SK-N-SH (cell line): ENCODE measurements at regions not wholly inside any gene's neighbourhood (a gene's known extent, or its start where the extent isn't known, plus 50 kb on each side); places are given as distances from the start of the nearest gene placed in this dataset.

ENCODE experiments used
- CTCF ChIA-PET: fragments of 300-600, 350-600 bp; formaldehyde crosslinking; extraction: SDS; loops from one replicate; lab custom pipeline; 2021; lab: Yijun Ruan, JAX
- POLR2A ChIA-PET: fragments of 350-600 bp; sonication (Branson Sonifier 250); formaldehyde crosslinking; extraction: SDS; loops from one replicate; lab custom pipeline; 2020; ENCODE audit warnings: antibody characterized with exemption, inconsistent platforms; lab: Yijun Ruan, JAX
- DNase-seq: peaks from one replicate; pipeline ENCODE4 v3.0.0; 2012
- H2AFZ ChIP-seq: fragments of 200-600 bp; sonication (generic); 2 replicates; pipeline ENCODE4 v1.8.1; 2016; ENCODE audit warnings: antibody characterized with exemption, mild to moderate bottlenecking, low read depth
- H3F3A ChIP-seq: fragments of 200-600 bp; sonication (generic); replicated peaks from 2 replicates; pipeline ENCODE3; 2016; ENCODE audit warnings: antibody characterized with exemption, mild to moderate bottlenecking; ENCODE audit not compliant: insufficient read depth
- H3K27ac ChIP-seq, 2 experiments: fragments of 200-500 bp in 1 of 2; fragments of 200-600 bp in 1 of 2; sonication (Bioruptor generic) in 1 of 2; sonication (generic), shearing (Covaris generic) in 1 of 2; 2 replicates each; pipeline versions ENCODE4 v1.5.1 to v1.6.1; 2014 to 2016; ENCODE audit warnings: low read depth in 2 of 2, inconsistent platforms in 1 of 2, low read length in 1 of 2, mild to moderate bottlenecking in 1 of 2, mixed read lengths in 1 of 2
- H3K27me3 ChIP-seq: fragments of 200-600 bp; sonication (generic), shearing (Covaris generic); 2 replicates; pipeline ENCODE4 v1.6.1; 2016; ENCODE audit warnings: mixed run types; ENCODE audit not compliant: insufficient read depth
- H3K36me3 ChIP-seq, 2 experiments: fragments of 200-500 bp in 1 of 2; fragments of 200-600 bp in 1 of 2; sonication (Bioruptor generic) in 1 of 2; sonication (generic) in 1 of 2; replicated peaks in 1 of 2; 2 replicates each; pipeline versions ENCODE3 to v1.5.1; 2014 to 2016; ENCODE audit warnings: low read length in 1 of 2, mild to moderate bottlenecking in 1 of 2; ENCODE audit not compliant: insufficient read depth in 2 of 2, control insufficient read depth in 1 of 2
- H3K4me1 ChIP-seq, 2 experiments: fragments of 200-500 bp in 1 of 2; fragments of 200-600 bp in 1 of 2; sonication (Bioruptor generic) in 1 of 2; sonication (generic), shearing (Covaris generic) in 1 of 2; 2 replicates each; pipeline versions ENCODE4 v1.5.1 to v1.6.1; 2014 to 2016; ENCODE audit warnings: low read depth in 1 of 2, low read length in 1 of 2, mixed run types in 1 of 2; ENCODE audit not compliant: insufficient read depth in 2 of 2, control insufficient read depth in 1 of 2
- H3K4me2 ChIP-seq: fragments of 200-600 bp; sonication (generic), shearing (Covaris generic); 2 replicates; pipeline ENCODE4 v1.6.1; 2017; ENCODE audit warnings: mixed run types
- H3K4me3 ChIP-seq, 2 experiments: fragments of 200-500 bp in 1 of 2; fragments of 200-600 bp in 1 of 2; sonication (Bioruptor generic) in 1 of 2; sonication (generic), shearing (Covaris generic) in 1 of 2; 2 replicates each; pipeline versions ENCODE4 v1.5.1 to v1.8.1; 2014 to 2016; ENCODE audit warnings: low read depth in 2 of 2, inconsistent platforms in 1 of 2, low read length in 1 of 2, mild to moderate bottlenecking in 1 of 2, mixed read lengths in 1 of 2, moderate library complexity in 1 of 2
- H3K79me2 ChIP-seq: fragments of 200-600 bp; sonication (generic); 2 replicates; pipeline ENCODE4 v1.8.1; 2017; ENCODE audit warnings: mild to moderate bottlenecking; ENCODE audit not compliant: insufficient read depth
- H3K9ac ChIP-seq: fragments of 200-600 bp; sonication (generic); 2 replicates; pipeline ENCODE4 v1.6.1; 2017; ENCODE audit warnings: mixed run types
- H3K9me2 ChIP-seq: fragments of 200-600 bp; sonication (generic); 2 replicates; pipeline ENCODE4 v1.6.1; 2017; ENCODE audit warnings: mixed run types
- H3K9me3 ChIP-seq: fragments of 200-600 bp; sonication (generic); 2 replicates; pipeline ENCODE4 v1.6.1; 2017; ENCODE audit warnings: mixed run types, mild to moderate bottlenecking, moderate library complexity
- H4K20me1 ChIP-seq: fragments of 200-600 bp; sonication (generic); 2 replicates; pipeline ENCODE4 v1.6.1; 2017; ENCODE audit warnings: mild to moderate bottlenecking, mixed run types; ENCODE audit not compliant: insufficient read depth
- CHD2 ChIP-seq: fragments of 150-350 bp; IDR thresholded peaks from 2 replicates; pipeline ENCODE4 v1.6.1; 2018; ENCODE audit warnings: low read length; ENCODE audit not compliant: partially characterized antibody
- ELF1 ChIP-seq: IDR thresholded peaks from 2 replicates; pipeline ENCODE4 v1.4.0; 2012
- EP300 ChIP-seq, 2 experiments: IDR thresholded peaks; 2 replicates each; pipeline versions ENCODE4 v1.4.0 to v1.6.1; 2012; ENCODE audit warnings: borderline replicate concordance in 1 of 2, low read depth in 1 of 2, low read length in 1 of 2
- EZH2phosphoT487 ChIP-seq: fragments of 200-600 bp; sonication (generic); IDR thresholded peaks from 2 replicates; pipeline ENCODE4 v1.6.1; 2017; ENCODE audit warnings: low read depth, mixed run types, mild to moderate bottlenecking, antibody characterized with exemption, moderate library complexity, borderline replicate concordance
- FOSL2 ChIP-seq: IDR thresholded peaks from 2 replicates; pipeline ENCODE4 v1.4.0; 2012; ENCODE audit warnings: low read depth, mild to moderate bottlenecking, moderate library complexity, borderline replicate concordance
- GABPA ChIP-seq: IDR thresholded peaks from 2 replicates; pipeline ENCODE4 v1.4.0; 2012; ENCODE audit warnings: low read depth, mild to moderate bottlenecking
- GATA2 ChIP-seq: sonication (generic); formaldehyde crosslinking; IDR thresholded peaks from 2 replicates; pipeline ENCODE4 v1.5.0; 2020; ENCODE audit warnings: mild to moderate bottlenecking, missing genetic modification reagents
- MEF2A ChIP-seq: IDR thresholded peaks from 2 replicates; pipeline ENCODE4 v1.4.0; 2012; ENCODE audit warnings: low read depth, borderline replicate concordance
- NFIC ChIP-seq: IDR thresholded peaks from 2 replicates; pipeline ENCODE4 v1.4.0; 2012; ENCODE audit warnings: borderline replicate concordance
- NRF1 ChIP-seq: IDR thresholded peaks from 2 replicates; pipeline ENCODE4 v1.6.1; 2012; ENCODE audit warnings: low read depth, mild to moderate bottlenecking, low read length
- POLR2AphosphoS5 ChIP-seq: IDR thresholded peaks from 2 replicates; pipeline ENCODE4 v1.6.1; 2012; ENCODE audit warnings: low read depth, low read length
- RAD21 ChIP-seq: IDR thresholded peaks from 2 replicates; pipeline ENCODE4 v1.6.1; 2012; ENCODE audit warnings: mild to moderate bottlenecking, low read length
- RCOR1 ChIP-seq: fragments of 150-350 bp; IDR thresholded peaks from 2 replicates; pipeline ENCODE4 v1.6.1; 2017; ENCODE audit warnings: antibody characterized with exemption, low read length
- RFX5 ChIP-seq: IDR thresholded peaks from 2 replicates; pipeline ENCODE4 v1.6.1; 2012; ENCODE audit warnings: mild to moderate bottlenecking, improper control_type of control experiment, low read length
- RXRA ChIP-seq: IDR thresholded peaks from 2 replicates; pipeline ENCODE4 v1.4.0; 2012; ENCODE audit warnings: low read depth, mild to moderate bottlenecking, borderline replicate concordance
- SMC3 ChIP-seq: IDR thresholded peaks from 2 replicates; pipeline ENCODE4 v1.6.1; 2012; ENCODE audit warnings: low read depth, low read length, improper control_type of control experiment
- TAF1 ChIP-seq: IDR thresholded peaks from 2 replicates; pipeline ENCODE4 v1.6.1; 2012; ENCODE audit warnings: low read depth, mild to moderate bottlenecking, low read length, moderate library complexity, borderline replicate concordance
- TCF12 ChIP-seq: IDR thresholded peaks from 2 replicates; pipeline ENCODE4 v1.4.0; 2012
- TEAD4 ChIP-seq: IDR thresholded peaks from 2 replicates; pipeline ENCODE4 v1.4.0; 2012; ENCODE audit warnings: mild to moderate bottlenecking, borderline replicate concordance; ENCODE audit not compliant: insufficient read depth
- YY1 ChIP-seq: IDR thresholded peaks from 2 replicates; pipeline ENCODE4 v1.4.0; 2012; ENCODE audit warnings: low read depth, mild to moderate bottlenecking
- TF ChIP-seq, protein P1 (sequence below): fragments of 150-350 bp; IDR thresholded peaks from 2 replicates; pipeline ENCODE4 v1.6.1; 2016; ENCODE audit warnings: mild to moderate bottlenecking, low read depth, low read length
- TF ChIP-seq, protein P2 (sequence below): fragments of 150-350 bp; IDR thresholded peaks from 2 replicates; pipeline ENCODE4 v1.6.1; 2017; ENCODE audit warnings: antibody characterized with exemption, low read length, low read depth, borderline replicate concordance
- TF ChIP-seq, protein P3 (sequence below): IDR thresholded peaks from 2 replicates; pipeline ENCODE4 v1.4.0; 2012; ENCODE audit warnings: low read depth, borderline replicate concordance
- TF ChIP-seq, protein P4 (sequence below): IDR thresholded peaks from 2 replicates; pipeline ENCODE4 v1.4.0; 2012; ENCODE audit warnings: low read depth

DNA sequence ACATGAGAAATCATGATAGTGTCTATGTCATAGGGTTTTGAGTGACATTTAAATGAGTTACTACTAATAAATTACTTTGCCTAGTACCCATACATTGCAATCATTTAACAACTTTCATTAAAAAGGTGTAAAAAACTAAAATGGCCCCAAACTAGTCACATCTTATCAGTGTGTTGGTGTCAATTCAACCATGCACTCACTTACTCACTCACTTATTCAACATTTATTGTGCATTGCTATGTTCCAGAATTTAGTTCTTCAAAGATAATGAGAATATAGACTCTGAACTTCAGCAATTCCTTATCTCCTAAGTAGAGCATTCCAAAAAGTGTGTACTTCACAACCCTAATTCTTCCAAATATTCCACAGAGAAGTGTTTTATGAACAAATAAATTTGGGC is 965.7 kb downstream of the REEP3 start:
- POLR2A ChIA-PET, result no interaction called here
- H3K4me1 ChIP-seq, result no peaks in the 10 kb centered on the region; a peak in 1 of 4 replicates
- no peaks in the 10 kb centered on the region for H3K27me3 ChIP-seq
- no peaks in the 10 kb centered on the region for H3K36me3 ChIP-seq
- no peaks in the 10 kb centered on the region for H4K20me1 ChIP-seq
- H3F3A ChIP-seq, result no peaks in the 10 kb centered on the region
- CTCF ChIA-PET, result no interaction called here
- no peaks in the 10 kb centered on the region for H3K9me2 ChIP-seq
- no peak overlapping the region for H3K9ac ChIP-seq
- H3K27ac ChIP-seq, result no peak overlapping the region
- no peaks in the 10 kb centered on the region for H3K9me3 ChIP-seq
- no peaks in the 10 kb centered on the region for H3K79me2 ChIP-seq
- H3K4me2 ChIP-seq, result no peak overlapping the region
- TF ChIP-seq NRF1 (no peak), GABPA (no peak), RCOR1 (no peak), RAD21 (no peak), TAF1 (no peak), FOSL2 (no peak), ELF1 (no peak), CHD2 (no peak), RFX5 (no peak), YY1 (no peak), MEF2A (no peak), SMC3 (no peak), TCF12 (no peak)
- TF ChIP-seq, protein P1, sequence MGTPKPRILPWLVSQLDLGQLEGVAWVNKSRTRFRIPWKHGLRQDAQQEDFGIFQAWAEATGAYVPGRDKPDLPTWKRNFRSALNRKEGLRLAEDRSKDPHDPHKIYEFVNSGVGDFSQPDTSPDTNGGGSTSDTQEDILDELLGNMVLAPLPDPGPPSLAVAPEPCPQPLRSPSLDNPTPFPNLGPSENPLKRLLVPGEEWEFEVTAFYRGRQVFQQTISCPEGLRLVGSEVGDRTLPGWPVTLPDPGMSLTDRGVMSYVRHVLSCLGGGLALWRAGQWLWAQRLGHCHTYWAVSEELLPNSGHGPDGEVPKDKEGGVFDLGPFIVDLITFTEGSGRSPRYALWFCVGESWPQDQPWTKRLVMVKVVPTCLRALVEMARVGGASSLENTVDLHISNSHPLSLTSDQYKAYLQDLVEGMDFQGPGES, result no peak
- TF ChIP-seq, protein P2, sequence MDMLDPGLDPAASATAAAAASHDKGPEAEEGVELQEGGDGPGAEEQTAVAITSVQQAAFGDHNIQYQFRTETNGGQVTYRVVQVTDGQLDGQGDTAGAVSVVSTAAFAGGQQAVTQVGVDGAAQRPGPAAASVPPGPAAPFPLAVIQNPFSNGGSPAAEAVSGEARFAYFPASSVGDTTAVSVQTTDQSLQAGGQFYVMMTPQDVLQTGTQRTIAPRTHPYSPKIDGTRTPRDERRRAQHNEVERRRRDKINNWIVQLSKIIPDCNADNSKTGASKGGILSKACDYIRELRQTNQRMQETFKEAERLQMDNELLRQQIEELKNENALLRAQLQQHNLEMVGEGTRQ, result no peak
- TF ChIP-seq, protein P3, sequence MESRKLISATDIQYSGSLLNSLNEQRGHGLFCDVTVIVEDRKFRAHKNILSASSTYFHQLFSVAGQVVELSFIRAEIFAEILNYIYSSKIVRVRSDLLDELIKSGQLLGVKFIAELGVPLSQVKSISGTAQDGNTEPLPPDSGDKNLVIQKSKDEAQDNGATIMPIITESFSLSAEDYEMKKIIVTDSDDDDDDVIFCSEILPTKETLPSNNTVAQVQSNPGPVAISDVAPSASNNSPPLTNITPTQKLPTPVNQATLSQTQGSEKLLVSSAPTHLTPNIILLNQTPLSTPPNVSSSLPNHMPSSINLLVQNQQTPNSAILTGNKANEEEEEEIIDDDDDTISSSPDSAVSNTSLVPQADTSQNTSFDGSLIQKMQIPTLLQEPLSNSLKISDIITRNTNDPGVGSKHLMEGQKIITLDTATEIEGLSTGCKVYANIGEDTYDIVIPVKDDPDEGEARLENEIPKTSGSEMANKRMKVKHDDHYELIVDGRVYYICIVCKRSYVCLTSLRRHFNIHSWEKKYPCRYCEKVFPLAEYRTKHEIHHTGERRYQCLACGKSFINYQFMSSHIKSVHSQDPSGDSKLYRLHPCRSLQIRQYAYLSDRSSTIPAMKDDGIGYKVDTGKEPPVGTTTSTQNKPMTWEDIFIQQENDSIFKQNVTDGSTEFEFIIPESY, result no peak
- TF ChIP-seq, all 33 proteins: peak for 0
- DNase-seq, result no peak
- Histone ChIP-seq H3K4me3 (no peak overlapping the region), H2AFZ (no peak overlapping the region)

DNA sequence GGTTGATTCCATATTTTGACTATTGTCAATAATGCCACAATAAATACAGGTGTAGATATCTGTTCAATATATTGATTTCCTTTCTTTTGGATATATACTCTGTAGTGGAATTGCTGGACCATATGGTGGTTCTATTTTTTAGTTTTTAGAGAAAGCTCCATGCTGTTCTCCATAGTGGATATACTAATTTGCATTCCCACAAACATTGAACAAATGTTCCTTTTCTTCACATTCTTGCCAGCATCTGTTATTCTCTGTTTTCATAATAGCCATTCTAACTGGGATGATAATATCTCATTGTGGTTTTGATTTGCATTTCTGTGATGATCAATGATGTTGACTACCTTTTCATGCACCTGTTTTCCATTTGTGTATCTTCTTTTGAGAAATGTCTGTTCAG is 973.7 kb downstream of the REEP3 start:
- no peaks in the 10 kb centered on the region for H3K9me2 ChIP-seq
- no peak for DNase-seq
- H4K20me1 ChIP-seq, result no peaks in the 10 kb centered on the region
- no peaks in the 10 kb centered on the region for H3K79me2 ChIP-seq
- ChIA-PET POLR2A (no interaction called here), CTCF (no interaction called here)
- no peak overlapping the region for H3K4me2 ChIP-seq
- H3K4me3 ChIP-seq, result no peak overlapping the region
- H3K9me3 ChIP-seq, result no peaks in the 10 kb centered on the region
- H3K4me1 ChIP-seq, result no peaks in the 10 kb centered on the region
- H2AFZ ChIP-seq, result no peak overlapping the region
- H3K27ac ChIP-seq, result no peak overlapping the region
- H3K36me3 ChIP-seq, result no peaks in the 10 kb centered on the region
- H3K27me3 ChIP-seq, result no peaks in the 10 kb centered on the region
- no peak overlapping the region for H3K9ac ChIP-seq
- H3F3A ChIP-seq, result no peaks in the 10 kb centered on the region
- no peak for TF ChIP-seq EZH2phosphoT487
- no peak for TF ChIP-seq YY1
- TF ChIP-seq, protein P4, sequence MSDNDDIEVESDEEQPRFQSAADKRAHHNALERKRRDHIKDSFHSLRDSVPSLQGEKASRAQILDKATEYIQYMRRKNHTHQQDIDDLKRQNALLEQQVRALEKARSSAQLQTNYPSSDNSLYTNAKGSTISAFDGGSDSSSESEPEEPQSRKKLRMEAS, result no peak
- no peak for TF ChIP-seq SMC3
- no peak for TF ChIP-seq GATA2 (CRISPR knock-in tag)
- TF ChIP-seq TAF1, result no peak
- no peak for TF ChIP-seq ELF1
- no peak for TF ChIP-seq EP300 (IDR thresholded peaks at IDR 0.05; ENCODE audit: borderline replicate concordance in 1 of 2, low read depth in 1 of 2, low read length in 1 of 2)
- no peak for TF ChIP-seq CHD2
- no peak for TF ChIP-seq NFIC
- TF ChIP-seq RXRA, result no peak
- TF ChIP-seq, protein P1, result no peak
- no peak for TF ChIP-seq NRF1
- TF ChIP-seq POLR2AphosphoS5, result no peak
- no peak for TF ChIP-seq TEAD4
